HG03045 (cell line): ENCODE measurements at regions not wholly inside any gene's neighbourhood (a gene's known extent, or its start where the extent isn't known, plus 50 kb on each side); places are given as distances from the start of the nearest gene placed in this dataset.
"Not testable (repeated sequence)": the region's sequence is repeated elsewhere in the genome, so short reads cannot be mapped to it uniquely, and the experiment has no call there.

Source experiments
- ATAC-seq: cut with Tn5 transposase; IDR thresholded peaks from one replicate; pipeline ENCODE4 v1.9.1; 2021; ENCODE audit warnings: mild to moderate bottlenecking, moderate library complexity; ENCODE audit not compliant: unreplicated experiment

DNA sequence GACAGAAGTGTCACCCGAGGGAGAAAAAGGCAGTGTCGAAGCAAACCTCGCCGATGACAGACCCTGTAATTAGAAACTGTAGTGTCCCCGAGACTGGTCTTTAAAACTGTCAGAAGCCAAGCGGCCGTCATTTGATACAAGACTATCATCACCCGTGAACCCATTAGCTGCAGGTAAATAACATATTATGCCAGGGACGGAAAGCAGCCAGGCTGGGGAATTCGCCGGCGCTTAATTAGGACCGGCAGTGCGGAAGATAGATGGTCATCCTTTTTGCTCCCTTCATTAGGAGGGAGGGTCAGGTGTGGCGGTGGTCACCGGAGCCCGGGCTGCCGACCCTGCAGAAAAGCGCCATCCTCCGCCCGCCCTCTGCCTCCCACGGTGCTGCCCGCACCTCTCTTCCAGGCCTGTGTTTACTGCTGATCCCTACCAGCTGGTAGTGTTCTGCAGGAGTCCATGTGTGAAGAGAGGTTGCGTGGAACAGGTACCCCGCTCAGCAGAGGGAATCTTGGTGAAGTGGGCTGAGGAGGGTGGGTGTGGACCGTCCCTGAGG, 109.4 kb upstream of the GSE1 start:
- ATAC-seq, result no peak

- ATAC-seq, result no peak
Measured at GRCh38 chr16:85504242-85504641, 108.9 kb upstream of the GSE1 start.

GRCh38 chr16:85505794-85506634, 107.1 kb upstream of the GSE1 start:
- ATAC-seq, result no peak

DNA sequence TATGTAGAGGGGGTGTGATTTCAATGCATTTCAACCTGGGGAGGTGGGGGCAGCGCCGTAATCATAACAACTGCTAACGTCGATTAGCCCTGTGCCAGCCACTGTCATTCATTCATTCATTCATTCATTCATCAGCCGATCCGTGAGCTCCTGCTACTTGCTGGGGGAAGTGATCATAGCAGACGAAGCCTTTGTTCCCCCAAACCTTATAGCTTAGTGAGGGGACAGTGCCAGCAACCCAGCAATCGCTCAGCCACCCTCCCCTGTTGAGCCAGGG, 106.5 kb upstream of the GSE1 start:
- no peak for ATAC-seq

GRCh38 chr16:85507342-85507741, 105.8 kb upstream of the GSE1 start:
- ATAC-seq, result no peak

DNA sequence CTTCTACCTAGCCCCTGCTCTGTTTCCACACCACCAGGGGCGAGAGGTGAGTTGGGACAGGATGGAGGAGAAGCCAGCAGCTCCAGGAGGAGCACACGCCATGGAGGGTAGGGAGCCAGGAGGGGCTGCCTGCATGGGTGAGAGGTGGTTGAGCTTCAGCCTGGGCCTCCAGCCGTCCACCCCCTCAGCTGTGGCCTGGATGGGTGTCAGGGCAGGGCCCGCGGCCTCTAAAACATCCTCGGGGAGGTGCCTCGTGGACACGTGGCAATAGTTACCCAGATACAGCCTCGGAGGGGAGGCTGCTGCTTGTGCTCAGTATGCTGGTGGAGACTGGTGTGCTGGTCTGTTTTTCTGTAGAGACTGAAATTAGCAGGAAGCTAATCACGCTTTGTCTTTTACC, 104.7 kb upstream of the GSE1 start:
- ATAC-seq, result no peak

DNA sequence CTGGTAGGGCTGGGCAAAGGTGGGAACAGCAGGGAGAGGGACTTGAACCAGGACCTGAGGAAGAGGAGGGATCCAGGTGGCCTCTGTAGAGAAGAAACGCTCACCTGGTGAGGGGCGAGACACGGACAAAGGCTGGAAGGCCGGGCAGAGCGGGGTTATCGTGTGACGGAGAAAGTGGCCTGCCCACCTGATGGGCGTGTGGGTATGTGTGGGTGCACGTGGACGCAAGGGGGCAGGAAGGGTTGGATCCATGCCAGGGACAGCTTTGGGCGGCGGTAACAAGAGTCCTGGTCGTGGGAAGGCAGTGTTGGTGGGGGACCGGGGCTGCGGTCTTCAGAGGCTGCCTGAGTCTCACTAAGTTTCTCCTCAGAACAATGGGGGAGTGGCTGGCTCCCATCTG, 104.1 kb upstream of the GSE1 start:
- no peak for ATAC-seq

DNA sequence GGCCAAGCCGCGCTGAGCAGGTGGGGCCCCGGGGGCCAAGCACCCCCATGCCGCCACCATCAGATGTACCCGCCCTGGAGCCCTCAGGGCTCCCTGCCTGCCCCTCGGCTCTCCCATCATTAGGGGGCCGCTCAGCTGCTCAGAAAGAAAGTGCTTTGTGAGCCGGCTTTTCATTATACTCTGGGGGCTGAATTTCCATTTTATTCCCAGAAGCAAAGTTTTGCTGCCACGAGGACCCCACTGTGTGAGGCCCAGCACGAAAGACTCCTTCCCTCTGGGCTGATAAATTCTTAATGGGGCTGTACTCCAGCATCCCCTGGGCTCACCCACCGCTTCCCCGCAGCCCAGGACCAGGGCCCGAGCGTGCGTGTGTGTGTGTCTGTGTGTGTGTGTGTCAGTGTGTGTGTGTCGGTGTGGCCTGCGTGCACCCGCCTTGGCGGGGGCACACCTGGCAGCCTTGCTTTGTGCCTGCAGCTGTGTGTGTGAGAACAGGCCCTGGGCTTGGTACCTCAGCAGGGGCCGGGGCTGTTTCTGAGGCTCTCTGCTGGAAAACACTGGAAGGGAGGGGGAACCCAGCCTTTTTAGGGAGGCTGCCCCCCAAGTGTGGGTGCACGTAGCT, 103.0 kb upstream of the GSE1 start:
- ATAC-seq, result no peak

GRCh38 chr16:85511938-85512807, 100.9 kb upstream of the GSE1 start:
- no peak for ATAC-seq

DNA sequence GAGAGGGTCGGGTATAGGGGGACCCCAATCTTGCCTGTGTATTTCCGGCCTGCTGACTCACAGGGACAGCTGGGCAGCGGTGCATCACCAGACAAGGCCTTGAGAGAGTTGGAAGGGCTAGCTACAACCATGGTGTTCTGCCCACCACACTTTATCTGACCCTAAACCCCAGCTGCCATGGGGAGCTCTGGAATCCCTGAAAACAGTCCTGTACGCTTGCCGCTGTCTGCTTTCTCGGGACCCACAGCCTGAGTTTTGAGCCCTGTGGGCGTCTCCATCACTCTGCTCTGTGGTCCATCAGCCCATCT, 100.4 kb upstream of the GSE1 start:
- ATAC-seq, result no peak

- ATAC-seq, result no peak
Measured at GRCh38 chr16:85513180-85513579, 99.9 kb upstream of the GSE1 start.

DNA sequence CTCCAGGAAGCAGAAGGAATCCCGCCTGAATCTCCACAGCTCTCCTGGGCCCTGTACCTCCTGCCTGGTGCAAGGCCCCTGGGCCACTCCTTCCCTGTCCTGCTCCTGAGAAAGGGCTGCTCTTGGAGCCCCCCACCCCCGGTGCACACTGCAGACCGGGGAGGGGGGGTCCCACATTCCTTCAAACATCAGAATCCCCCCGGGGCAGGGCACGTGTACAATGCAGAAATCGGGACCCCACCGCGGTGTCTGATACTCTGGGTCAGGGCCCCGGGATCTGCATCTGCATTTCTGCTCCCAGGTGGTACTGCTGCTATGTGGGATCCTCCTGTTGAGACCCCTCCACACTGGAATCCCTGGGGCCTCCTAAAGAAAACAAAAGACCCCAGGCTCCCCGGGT, 99.5 kb upstream of the GSE1 start:
- ATAC-seq, result no peak

DNA sequence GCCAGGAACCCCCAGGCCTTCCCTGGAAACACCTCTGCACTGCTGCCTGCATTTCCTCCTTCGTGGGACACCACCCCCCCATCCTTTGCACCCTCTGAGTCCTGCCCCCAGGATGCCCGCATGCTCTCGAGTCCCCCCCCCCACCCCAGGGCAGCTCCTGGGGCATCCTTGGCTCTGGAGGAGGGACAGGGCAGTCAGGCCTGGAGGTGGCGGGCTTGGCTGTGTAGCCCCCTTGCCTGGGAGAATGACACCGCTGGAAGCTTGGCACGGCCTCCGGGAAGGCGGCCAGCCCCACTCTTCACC, 98.9 kb upstream of the GSE1 start:
- no peak for ATAC-seq

DNA sequence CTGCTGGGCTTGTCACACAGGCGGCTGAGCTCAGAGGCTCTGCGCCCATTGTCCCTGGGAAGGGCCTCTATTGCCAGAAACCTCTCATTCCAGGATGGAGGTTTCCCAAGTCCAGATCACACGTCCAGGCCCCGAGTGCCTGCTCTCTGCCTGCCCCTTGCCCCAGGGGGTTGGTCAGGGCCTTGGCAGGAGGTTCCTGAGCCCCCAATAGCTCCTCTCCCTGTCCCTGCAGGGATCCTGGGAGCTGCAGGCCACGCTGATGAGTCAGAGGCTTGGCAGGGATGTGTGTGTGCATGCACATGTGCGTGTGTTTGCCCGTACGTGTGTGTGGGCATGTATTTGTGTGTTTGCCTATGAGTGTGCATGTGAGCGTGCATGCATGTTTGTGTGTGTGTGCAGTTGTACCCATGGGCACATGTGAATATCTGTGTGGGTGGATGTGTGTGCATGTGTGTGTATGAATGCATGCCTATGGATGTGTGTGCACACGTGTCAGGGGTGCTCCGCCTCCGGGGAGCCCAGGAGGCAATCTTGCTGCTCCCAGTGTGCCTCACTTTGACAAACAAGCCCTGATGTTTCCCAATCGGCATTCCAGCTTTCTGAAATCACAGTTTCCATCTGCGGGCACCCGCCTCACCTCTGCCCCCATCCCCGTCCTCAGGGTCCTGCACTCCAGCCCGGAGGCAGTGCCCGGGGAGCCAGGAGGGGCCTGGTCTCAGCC, 98.4 kb upstream of the GSE1 start:
- ATAC-seq, result no peak

GRCh38 chr16:85515319-85515745, 97.8 kb upstream of the GSE1 start:
- ATAC-seq, result no peak

GRCh38 chr16:85515830-85516397, 97.2 kb upstream of the GSE1 start:
- ATAC-seq, result no peak

GRCh38 chr16:85517154-85517553, 96.0 kb upstream of the GSE1 start:
- no peak for ATAC-seq

- no peak for ATAC-seq
Measured at GRCh38 chr16:85517563-85518179, 95.5 kb upstream of the GSE1 start.

- ATAC-seq, result no peak
Measured at GRCh38 chr16:85518398-85519049, 94.6 kb upstream of the GSE1 start.

GRCh38 chr16:85519050-85519440, 94.1 kb upstream of the GSE1 start:
- ATAC-seq, result not testable (repeated sequence)
